ENCODE measurements at regions not wholly inside any gene's neighbourhood (a gene's known extent, or its start where the extent isn't known, plus 50 kb on each side); places are given as distances from the start of the nearest gene placed in this dataset.

DNA sequence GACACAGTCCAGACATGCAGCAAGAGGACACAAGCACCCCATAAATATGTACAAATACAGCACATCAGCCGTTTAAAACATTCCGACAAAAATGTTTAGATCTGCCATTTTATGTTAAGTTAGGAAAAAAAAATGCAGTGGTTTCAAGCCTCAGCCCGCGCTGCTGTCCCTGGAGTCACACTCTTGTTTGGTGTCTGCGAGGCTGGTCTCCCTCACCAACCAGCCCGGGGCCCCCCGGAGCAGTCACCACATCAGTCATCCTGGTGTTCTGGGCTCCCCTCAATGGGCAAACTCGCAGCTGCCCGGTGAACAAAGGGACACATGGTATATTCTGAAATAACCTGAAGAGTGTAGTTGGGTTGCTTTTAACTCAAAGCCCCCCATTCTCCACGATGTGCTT, 1022.2 kb downstream of the BRD1 start:
- TF ChIP-seq POLR2AphosphoS5 (IDR thresholded peaks at IDR 0.05; ENCODE audit: low read depth, low read length): no peak
- no peak for TF ChIP-seq SIN3A (IDR thresholded peaks at IDR 0.05; ENCODE audit: borderline replicate concordance, insufficient read depth, low read depth, low read length)

All from Panc1 (cell line).